AG04449 (cell line): ENCODE measurements at regions not wholly inside any gene's neighbourhood (a gene's known extent, or its start where the extent isn't known, plus 50 kb on each side); places are given as distances from the start of the nearest gene placed in this dataset.
A peak's percentile ranks its signal among the peaks of the same experiment; 100 is the strongest.

Experiments
- CTCF ChIA-PET: fragments of 350-600 bp; formaldehyde crosslinking; extraction: SDS; loops from one replicate; lab custom pipeline; 2021; ENCODE audit warnings: antibody characterized with exemption; lab: Yijun Ruan, JAX
- POLR2A ChIA-PET: fragments of 400-600, 350-600 bp; formaldehyde crosslinking; extraction: SDS; loops from one replicate; lab custom pipeline; 2020; ENCODE audit warnings: antibody characterized with exemption, inconsistent platforms; lab: Yijun Ruan, JAX
- DNase-seq: peaks from one replicate; pipeline ENCODE4 v3.0.0-alpha.2; 2010; ENCODE audit warnings: low read depth, low spot score
- H3K4me3 ChIP-seq: 2 replicates; pipeline ENCODE4 v1.5.1; 2011; ENCODE audit warnings: low read depth, mild to moderate bottlenecking, control low read depth, low read length
- TF ChIP-seq, protein P1 (sequence below): IDR thresholded peaks from one replicate; pipeline ENCODE4 v1.5.1; 2011; ENCODE audit warnings: mild to moderate bottlenecking, moderate library complexity, low read length, control low read depth, inconsistent platforms; ENCODE audit not compliant: insufficient read depth; ENCODE audit errors: missing control alignments

DNA sequence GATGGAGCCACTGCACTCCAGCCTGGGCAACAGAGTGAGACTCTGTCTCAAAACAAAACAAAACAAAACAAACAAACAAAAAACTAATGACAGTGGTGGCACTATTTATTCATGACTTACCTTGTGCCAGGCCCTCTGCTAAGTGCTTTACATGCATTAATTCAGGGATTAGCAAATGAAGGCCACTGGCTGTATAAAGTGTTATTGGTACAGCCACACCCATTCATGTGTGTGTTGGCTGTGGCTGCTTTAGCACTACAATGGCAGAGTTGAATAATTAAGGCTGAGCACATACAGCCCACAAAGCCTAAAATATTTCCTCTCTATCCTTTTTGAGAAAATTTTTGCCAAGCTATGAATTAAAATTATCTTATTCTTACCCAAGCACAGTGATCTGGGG, 531.8 kb upstream of the CDH5 start:
- H3K4me3 ChIP-seq = no peak overlapping the region
- CTCF ChIA-PET = interaction anchor here (1.6 kb wide), 1 partner anchor 9 kb away, joined by 3 read pairs; no protein-coding TSS in a partner anchor
- TF ChIP-seq, protein P1, sequence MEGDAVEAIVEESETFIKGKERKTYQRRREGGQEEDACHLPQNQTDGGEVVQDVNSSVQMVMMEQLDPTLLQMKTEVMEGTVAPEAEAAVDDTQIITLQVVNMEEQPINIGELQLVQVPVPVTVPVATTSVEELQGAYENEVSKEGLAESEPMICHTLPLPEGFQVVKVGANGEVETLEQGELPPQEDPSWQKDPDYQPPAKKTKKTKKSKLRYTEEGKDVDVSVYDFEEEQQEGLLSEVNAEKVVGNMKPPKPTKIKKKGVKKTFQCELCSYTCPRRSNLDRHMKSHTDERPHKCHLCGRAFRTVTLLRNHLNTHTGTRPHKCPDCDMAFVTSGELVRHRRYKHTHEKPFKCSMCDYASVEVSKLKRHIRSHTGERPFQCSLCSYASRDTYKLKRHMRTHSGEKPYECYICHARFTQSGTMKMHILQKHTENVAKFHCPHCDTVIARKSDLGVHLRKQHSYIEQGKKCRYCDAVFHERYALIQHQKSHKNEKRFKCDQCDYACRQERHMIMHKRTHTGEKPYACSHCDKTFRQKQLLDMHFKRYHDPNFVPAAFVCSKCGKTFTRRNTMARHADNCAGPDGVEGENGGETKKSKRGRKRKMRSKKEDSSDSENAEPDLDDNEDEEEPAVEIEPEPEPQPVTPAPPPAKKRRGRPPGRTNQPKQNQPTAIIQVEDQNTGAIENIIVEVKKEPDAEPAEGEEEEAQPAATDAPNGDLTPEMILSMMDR = no peak
- no peak for DNase-seq
- POLR2A ChIA-PET = no interaction called here

DNA sequence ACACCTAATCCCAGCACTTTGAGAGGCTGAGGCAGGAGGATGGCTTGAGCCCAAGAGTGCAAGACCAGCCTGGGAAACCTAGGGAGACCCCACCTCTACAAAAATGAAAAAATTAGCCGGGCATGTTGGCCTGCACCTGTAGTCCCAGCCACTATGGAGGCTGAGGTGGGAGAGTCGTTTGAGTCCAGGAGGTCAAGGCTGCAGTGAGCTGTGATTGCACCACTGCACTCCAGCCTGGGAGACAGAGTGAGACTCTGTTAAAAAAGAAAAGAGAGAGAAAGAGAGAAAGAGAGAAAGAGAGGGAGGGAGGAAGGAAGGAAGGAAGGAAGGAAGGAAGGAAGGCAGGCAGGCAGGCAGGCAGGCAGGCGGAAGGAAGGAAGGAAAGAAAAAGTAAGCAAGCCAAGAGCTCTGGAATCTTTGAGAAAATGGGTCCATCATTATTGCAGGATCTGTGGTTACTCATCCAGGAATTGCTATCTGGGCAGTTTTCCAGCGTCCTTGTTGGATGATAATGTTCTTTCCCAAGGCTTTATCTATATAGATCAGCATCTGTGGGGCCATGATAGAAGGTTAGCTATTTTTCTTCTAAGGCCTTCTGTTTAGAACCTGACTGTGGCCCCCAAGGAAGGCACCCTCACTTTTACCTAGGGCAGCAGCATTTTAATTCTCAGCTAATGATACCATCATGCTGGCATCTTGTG, 533.2 kb upstream of the CDH5 start:
- TF ChIP-seq, protein P1 = no peak
- peak; percentile 59 for DNase-seq
- ChIA-PET CTCF (interaction anchor here (1.3 to 1.6 kb wide), 2 partner anchors 11 to 438 kb away, joined by 3 to 4 read pairs; no protein-coding TSS in a partner anchor), POLR2A (no interaction called here)
- no peak overlapping the region for H3K4me3 ChIP-seq

DNA sequence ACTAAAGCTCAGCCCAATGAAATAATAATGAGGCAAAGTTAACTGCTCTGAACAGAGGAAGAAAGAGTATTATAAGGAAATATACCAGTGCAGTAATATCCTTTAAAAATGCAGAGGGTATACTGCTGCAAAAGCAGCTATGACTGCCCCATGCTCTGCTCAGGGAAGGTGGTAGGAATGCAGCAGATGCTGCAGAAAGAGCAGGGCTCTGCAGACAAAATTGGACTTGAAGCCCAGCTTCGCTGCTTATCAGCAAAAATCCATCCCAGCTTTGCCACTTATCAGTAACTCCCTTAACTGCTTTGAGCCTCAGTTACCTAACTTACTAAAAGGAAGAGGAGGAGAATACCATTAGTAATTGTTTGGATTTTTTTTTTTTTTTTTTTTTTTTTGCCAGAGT, 533.8 kb upstream of the CDH5 start:
- TF ChIP-seq, protein P1 = no peak
- no peak for DNase-seq
- ChIA-PET POLR2A (no interaction called here), CTCF (interaction anchor here (0.6 to 1.3 kb wide), 2 partner anchors 439 to 512 kb away, joined by 3 to 4 read pairs; no protein-coding TSS in a partner anchor)
- no peak overlapping the region for H3K4me3 ChIP-seq

DNA sequence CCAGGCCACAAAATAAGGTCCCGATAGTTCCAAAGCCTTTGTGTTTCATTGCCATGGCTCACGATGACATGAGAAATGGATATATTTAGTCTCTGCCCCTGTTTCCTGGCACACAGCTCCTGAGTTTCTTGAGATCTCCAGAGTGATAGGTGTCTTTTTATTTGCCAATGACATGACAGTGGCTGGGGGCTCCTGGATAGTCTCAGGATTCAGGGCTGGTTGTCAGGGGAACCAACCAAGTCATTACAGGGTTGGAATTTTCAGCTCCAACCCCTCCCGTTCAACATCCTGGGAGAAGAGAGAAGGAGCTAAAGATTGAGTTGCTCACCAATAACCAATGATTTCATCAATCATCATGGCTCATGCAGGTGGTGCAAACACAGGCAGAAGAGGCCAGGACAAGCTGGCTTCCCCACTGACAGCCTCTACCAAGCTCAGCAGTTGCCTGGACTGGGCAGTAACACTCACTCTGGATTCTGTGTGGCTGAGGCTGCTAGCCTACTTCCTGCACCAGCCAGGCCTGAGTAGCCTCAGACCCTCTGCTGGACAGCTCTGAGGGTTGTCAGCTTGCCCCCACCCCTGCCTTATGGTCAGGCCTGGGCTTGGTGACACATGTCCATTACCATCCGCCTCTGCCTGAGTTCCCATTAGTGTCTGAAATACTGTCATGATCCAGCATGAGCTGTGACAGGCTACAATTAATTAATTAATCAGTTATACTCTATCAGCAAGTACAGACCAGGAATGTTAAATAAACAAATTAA, 534.4 kb upstream of the CDH5 start:
- no peak for DNase-seq
- TF ChIP-seq, protein P1 = no peak
- POLR2A ChIA-PET = no interaction called here
- no peak overlapping the region for H3K4me3 ChIP-seq
- CTCF ChIA-PET = interaction anchor here (0.6 kb wide), 1 partner anchor 513 kb away, joined by 3 read pairs; no protein-coding TSS in a partner anchor

DNA sequence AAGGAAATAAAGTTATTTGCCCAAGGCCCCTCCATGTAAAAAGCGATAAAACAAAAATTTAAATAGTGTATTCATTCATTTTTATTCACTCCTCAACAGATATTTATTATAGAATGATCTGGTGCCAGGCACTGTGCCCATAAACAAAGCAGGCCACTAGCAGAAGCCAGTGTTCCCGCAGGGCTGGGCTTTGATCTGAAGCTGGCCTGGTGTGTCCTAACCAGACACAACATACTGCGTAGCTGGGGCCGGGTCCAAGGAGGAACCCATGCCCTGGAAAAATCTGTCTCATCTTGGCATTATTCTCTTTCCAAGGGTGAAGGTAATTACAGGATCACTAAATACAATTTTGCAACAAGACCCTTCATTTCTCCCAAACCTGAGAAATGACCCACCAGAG, 537.4 kb upstream of the CDH5 start:
- POLR2A ChIA-PET = no interaction called here
- DNase-seq = no peak
- TF ChIP-seq, protein P1 = no peak
- no peak overlapping the region for H3K4me3 ChIP-seq
- CTCF ChIA-PET = no interaction called here

DNA sequence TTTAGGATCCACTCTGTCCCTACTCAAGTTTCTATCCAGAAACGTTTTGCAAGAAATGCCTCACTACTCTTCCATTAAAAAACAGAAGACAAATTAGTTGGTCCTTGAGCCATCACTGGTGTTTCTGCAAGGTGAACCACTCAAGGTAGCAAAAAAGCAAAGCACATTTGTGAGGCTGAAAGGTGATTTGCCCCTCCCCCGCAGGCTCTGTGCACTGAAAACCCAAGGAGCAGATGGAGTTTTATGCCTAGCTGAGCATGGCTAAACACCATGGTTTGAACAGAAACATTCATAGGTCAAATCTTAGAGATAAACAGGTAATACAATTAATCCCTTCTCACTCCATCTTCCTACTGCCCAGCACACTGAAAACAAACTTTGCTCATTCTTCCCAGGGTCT, 538.2 kb upstream of the CDH5 start:
- TF ChIP-seq, protein P1 = no peak
- H3K4me3 ChIP-seq = no peak overlapping the region
- no peak for DNase-seq
- ChIA-PET CTCF (no interaction called here), POLR2A (no interaction called here)
